ENCODE measurements at regions not wholly inside any gene's neighbourhood (a gene's known extent, or its start where the extent isn't known, plus 50 kb on each side); places are given as distances from the start of the nearest gene placed in this dataset.

DNA sequence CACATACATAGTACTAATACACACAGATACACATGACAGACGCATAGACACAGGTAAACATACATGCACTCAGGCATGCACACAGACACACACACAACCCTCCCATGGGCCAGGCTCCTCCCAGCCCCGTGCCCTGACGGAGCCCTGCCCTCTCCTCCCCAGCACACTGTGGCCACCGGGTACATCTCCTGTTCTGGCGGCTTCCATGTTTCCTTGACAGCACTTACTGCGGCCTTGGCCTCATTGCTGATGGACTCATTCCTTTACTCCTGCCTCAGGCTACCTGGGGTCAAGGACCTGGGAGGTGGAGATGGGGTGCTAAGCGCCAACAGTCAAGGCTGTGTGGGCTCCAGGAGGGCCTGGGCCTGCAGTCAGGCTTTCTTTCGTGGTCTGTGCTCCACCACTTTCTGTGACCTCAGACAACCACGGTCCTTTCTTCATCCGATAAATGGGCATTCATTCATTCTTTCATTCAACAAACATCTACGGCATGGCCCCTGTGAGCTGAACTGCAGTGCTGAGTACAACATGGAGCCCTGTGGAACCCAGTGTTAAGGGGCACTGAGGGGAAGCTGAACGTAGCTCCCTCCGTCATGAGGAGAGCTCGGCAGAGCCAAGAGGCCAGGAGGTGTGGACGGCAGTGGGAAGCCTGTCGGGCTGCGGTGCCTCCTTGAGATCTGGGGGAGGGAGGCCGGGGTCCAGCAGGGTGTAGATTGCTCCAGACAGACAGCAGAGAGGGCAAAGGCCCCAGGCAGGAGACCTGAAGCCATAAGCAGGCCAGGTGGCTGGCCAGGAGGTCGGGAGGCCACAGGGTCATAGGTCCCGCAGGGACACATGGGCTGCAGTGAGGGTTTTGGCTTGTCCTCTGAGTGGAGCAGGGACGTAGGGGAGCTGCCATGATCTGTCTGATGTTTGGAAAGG is 190.4 kb upstream of the HDAC4 start:
- TF ChIP-seq, protein P1, sequence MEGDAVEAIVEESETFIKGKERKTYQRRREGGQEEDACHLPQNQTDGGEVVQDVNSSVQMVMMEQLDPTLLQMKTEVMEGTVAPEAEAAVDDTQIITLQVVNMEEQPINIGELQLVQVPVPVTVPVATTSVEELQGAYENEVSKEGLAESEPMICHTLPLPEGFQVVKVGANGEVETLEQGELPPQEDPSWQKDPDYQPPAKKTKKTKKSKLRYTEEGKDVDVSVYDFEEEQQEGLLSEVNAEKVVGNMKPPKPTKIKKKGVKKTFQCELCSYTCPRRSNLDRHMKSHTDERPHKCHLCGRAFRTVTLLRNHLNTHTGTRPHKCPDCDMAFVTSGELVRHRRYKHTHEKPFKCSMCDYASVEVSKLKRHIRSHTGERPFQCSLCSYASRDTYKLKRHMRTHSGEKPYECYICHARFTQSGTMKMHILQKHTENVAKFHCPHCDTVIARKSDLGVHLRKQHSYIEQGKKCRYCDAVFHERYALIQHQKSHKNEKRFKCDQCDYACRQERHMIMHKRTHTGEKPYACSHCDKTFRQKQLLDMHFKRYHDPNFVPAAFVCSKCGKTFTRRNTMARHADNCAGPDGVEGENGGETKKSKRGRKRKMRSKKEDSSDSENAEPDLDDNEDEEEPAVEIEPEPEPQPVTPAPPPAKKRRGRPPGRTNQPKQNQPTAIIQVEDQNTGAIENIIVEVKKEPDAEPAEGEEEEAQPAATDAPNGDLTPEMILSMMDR (IDR thresholded peaks at IDR 0.05) = no peak
- TF ChIP-seq POLR2AphosphoS5 (IDR thresholded peaks at IDR 0.05) (no peak), POLR2A (IDR thresholded peaks at IDR 0.05) (no peak)

All from suprapubic skin (tissue), 4 donors.